ENCODE measurements at regions not wholly inside any gene's neighbourhood (a gene's known extent, or its start where the extent isn't known, plus 50 kb on each side); places are given as distances from the start of the nearest gene placed in this dataset.

DNA sequence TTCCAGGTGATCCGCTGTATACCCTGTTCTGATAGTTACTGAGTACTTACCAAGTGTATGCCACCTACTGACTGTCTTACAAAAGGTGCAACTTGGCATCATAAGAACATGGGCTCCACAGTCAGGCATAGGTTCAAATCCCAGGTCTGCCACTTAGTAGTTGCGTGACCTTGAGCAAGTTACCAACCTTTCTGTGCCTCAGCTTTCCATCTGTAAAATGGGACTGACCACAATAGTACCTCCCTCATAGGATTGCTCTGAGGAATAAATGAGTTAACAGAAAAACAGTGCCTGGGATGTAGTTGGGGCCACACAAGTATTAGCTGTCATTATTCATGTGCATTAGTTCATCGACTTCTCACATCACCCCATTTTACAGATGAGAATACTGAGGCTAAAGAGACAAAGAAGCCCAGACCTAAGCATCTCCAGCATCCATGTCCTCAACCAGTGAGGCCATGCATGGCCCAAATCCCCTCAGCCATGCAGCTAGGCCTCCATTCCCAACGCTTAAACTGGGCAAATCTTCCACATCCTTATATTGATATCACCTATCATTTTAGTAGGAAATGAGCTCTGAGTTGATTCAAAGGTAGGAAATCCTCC lies 51.3 kb upstream of the UBE2L5 start:
- TF ChIP-seq POLR2A (IDR thresholded peaks at IDR 0.05; ENCODE audit: borderline replicate concordance, extremely low read depth, insufficient read depth, insufficient read length) (no peak), MAX (IDR thresholded peaks at IDR 0.05) (no peak), CTCF (IDR thresholded peaks at IDR 0.05 in 2 of 3, conservative IDR thresholded peaks at IDR 0.05 in 1 of 3; ENCODE audit: borderline replicate concordance in 1 of 3, insufficient read depth in 1 of 3, low read depth in 2 of 3, low read length in 2 of 3) (no peak), EZH2 (IDR thresholded peaks at IDR 0.05) (no peak), EGR1 (IDR thresholded peaks at IDR 0.05; ENCODE audit: low read depth) (no peak), CBX3 (IDR thresholded peaks at IDR 0.05; ENCODE audit: low read depth) (no peak), YY1 (IDR thresholded peaks at IDR 0.05; ENCODE audit: extremely low read depth, insufficient replicate concordance, low read depth, low read length) (no peak), SRF (IDR thresholded peaks at IDR 0.05; ENCODE audit: low read depth) (no peak), POLR2AphosphoS5 (IDR thresholded peaks at IDR 0.05; ENCODE audit: low read depth, low read length) (no peak), CEBPB (IDR thresholded peaks at IDR 0.05; ENCODE audit: low read depth) (no peak), RAD21 (IDR thresholded peaks at IDR 0.05; ENCODE audit: low read depth) (no peak)
- TF ChIP-seq, protein P1, sequence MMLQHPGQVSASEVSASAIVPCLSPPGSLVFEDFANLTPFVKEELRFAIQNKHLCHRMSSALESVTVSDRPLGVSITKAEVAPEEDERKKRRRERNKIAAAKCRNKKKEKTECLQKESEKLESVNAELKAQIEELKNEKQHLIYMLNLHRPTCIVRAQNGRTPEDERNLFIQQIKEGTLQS (IDR thresholded peaks at IDR 0.05) = no peak
